Lower lobe of right lung (tissue), 2 donors: ENCODE measurements at regions not wholly inside any gene's neighbourhood (a gene's known extent, or its start where the extent isn't known, plus 50 kb on each side); places are given as distances from the start of the nearest gene placed in this dataset.

ENCODE experiments used
- ATAC-seq, 2 donors: fragments of 200-7000 bp; cut with Tn5 transposase; one replicate each; pipeline ENCODE4 v1.9.1; 2020 to 2022; ENCODE audit warnings: mild to moderate bottlenecking in 2 of 2, moderate library complexity in 2 of 2
- DNase-seq: peaks from one replicate; pipeline ENCODE4 v3.0.0-alpha.2; 2020
- H3K27ac ChIP-seq: fragments of 200-600 bp; one replicate; pipeline ENCODE4 v1.8.0; 2022
- H3K27me3 ChIP-seq: fragments of 200-600 bp; one replicate; pipeline ENCODE4 v1.8.0; 2022; ENCODE audit warnings: low read depth
- H3K36me3 ChIP-seq: fragments of 200-600 bp; one replicate; pipeline ENCODE4 v1.8.0; 2022; ENCODE audit warnings: mild to moderate bottlenecking
- H3K4me1 ChIP-seq: fragments of 200-600 bp; one replicate; pipeline ENCODE4 v1.8.0; 2022
- H3K4me3 ChIP-seq: fragments of 200-600 bp; one replicate; pipeline ENCODE4 v1.8.0; 2022; ENCODE audit warnings: mild to moderate bottlenecking
- H3K9me3 ChIP-seq: fragments of 200-600 bp; one replicate; pipeline ENCODE4 v1.8.0; 2022
- intact Hi-C: fragments of 100-400 bp; cut with DNase I; formaldehyde crosslinking; loops from one replicate; pipeline ENCODE4 v1.11.0; 2022
- TF ChIP-seq, protein P1 (sequence below): fragments of 200-600 bp; IDR thresholded peaks from one replicate; pipeline ENCODE4 v1.8.0; 2022; ENCODE audit warnings: antibody characterized with exemption, mild to moderate bottlenecking
- donor health status: DM: no; HTN: yes; CAD: no; lungs with severe emphysema.

DNA sequence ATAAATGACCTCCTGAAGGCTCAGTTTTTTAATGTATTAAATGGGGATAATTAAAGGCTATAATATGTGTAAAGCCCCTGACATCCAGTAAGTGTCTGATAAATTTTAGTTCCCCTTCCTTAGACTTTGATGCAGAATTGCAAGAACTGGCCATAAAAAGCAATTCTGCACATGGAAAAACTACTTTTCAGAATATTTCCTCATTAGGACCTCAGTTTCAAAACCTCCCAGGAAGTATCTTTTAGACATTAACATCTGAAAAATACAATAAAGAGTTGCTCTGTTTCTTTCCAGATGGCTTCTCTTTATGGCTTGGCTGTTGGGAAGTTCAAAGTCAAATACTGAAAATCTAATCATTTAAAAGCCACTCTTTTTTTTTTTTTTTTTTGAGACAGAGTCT, 106.3 kb upstream of the ZNF217 start:
- no peak for DNase-seq
- ATAC-seq = no peak

DNA sequence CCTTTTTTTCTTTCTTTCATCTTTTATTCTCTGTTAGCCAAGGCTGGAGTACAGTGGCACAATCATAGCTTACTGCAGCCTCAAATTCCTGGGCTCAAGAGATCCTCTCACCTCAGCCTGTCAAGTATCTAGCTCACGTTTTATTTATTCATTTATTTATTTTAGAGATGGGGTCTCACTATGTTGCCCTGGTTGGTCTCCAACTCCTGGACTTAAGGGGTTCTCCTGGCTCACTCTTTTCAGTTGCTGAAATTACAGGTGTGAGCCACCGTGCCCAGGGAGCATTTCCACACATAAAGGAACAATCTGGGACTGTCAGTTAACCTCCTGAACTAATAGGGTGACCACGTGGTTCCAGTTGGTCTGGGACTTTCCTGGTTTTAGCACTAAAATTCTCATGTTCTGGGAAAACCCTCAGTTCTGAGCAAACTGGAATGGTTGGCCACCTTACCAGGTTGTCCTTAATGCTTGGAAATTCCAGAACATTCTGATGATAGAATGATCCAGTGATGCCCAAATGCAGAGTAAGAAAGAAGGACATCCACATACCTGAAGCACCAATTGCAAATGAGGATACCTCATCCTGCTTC, 105.5 kb upstream of the ZNF217 start:
- H3K27me3 ChIP-seq = no peaks in the 10 kb centered on the region
- H3K36me3 ChIP-seq = no peaks in the 10 kb centered on the region
- intact Hi-C loops = no loop called here
- no peaks in the 10 kb centered on the region for H3K9me3 ChIP-seq
- ATAC-seq (no peak), DNase-seq (no peak)
- TF ChIP-seq, protein P1, sequence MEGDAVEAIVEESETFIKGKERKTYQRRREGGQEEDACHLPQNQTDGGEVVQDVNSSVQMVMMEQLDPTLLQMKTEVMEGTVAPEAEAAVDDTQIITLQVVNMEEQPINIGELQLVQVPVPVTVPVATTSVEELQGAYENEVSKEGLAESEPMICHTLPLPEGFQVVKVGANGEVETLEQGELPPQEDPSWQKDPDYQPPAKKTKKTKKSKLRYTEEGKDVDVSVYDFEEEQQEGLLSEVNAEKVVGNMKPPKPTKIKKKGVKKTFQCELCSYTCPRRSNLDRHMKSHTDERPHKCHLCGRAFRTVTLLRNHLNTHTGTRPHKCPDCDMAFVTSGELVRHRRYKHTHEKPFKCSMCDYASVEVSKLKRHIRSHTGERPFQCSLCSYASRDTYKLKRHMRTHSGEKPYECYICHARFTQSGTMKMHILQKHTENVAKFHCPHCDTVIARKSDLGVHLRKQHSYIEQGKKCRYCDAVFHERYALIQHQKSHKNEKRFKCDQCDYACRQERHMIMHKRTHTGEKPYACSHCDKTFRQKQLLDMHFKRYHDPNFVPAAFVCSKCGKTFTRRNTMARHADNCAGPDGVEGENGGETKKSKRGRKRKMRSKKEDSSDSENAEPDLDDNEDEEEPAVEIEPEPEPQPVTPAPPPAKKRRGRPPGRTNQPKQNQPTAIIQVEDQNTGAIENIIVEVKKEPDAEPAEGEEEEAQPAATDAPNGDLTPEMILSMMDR = no peak
- H3K4me1 ChIP-seq = no peaks in the 10 kb centered on the region
- no peak overlapping the region for H3K27ac ChIP-seq
- H3K4me3 ChIP-seq = no peak overlapping the region

More for the DNA sequence above, 106.3 kb upstream of the ZNF217 start:
- no peaks in the 10 kb centered on the region for H3K36me3 ChIP-seq
- no peak overlapping the region for H3K27ac ChIP-seq
- TF ChIP-seq, protein P1 = no peak
- H3K4me3 ChIP-seq = no peak overlapping the region
- no peaks in the 10 kb centered on the region for H3K9me3 ChIP-seq
- intact Hi-C loops = no loop called here
- no peaks in the 10 kb centered on the region for H3K4me1 ChIP-seq
- H3K27me3 ChIP-seq = no peaks in the 10 kb centered on the region

DNA sequence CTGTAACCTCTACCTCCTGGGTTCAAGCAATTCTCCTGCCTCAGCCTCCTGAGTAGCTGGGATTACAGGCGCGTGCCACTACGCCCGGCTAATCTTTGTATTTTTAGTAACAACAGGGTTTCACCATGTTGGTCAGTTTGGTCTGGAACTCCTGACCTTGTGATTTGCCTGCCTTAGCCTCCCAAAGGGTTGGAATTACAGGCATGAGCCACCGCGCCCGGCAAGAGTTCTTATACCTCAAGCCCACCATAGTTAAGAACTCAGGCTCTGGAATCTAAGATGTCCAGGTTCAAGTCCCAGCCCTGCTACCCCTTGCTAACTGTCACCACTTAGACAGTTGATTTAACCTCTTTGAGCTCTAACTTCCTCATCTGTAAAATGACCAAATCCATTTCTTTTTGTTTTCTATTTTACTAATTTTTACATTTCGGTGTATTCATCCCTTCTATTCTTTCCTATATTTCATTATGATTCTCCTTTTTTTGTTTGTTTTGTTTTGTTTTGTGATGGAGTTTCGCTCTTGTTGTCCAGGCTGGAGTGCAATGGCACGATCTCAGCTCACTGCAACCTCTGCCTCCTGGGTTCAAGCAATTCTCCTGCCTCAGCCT, 104.8 kb upstream of the ZNF217 start:
- H3K27me3 ChIP-seq = no peaks in the 10 kb centered on the region
- H3K36me3 ChIP-seq = no peaks in the 10 kb centered on the region
- intact Hi-C loops = no loop called here
- DNase-seq (no peak), ATAC-seq (no peak)
- no peak overlapping the region for H3K4me3 ChIP-seq
- no peaks in the 10 kb centered on the region for H3K9me3 ChIP-seq
- no peaks in the 10 kb centered on the region for H3K4me1 ChIP-seq
- H3K27ac ChIP-seq = no peak overlapping the region
- TF ChIP-seq, protein P1 = no peak

DNA sequence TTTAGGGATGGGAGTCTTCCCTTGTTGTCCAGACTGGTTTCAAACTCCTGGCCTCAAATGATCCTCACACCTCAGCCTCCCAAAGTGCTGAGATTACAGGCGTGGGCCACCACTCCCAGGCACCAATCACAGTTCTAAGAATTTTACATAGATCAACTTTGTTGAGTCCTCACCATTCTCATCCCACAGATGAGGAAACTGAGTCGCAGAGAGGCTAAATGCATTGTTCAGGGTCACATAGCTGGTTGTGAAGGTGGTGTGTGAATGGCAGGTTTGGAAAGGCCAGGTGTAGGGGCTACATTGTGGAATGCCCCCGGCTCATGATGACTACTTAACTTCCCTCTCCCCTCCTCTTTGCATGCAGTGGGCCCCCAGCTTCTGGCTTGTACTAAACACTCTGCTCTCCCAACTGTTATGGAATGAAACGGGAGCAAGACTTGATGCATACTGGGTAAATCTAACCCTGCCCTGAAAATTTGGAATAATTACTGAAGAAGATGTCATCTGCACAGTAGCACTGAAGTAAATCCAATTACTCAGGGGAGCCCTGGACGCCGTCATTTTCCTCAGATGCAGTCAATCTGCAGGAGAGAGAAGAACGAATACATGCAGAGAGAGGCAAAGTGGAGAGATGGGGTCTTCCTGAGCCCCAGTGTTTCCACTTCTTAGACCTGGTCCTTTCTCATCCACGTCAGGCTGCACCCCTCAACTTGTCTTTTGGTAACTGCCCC, 102.3 kb upstream of the ZNF217 start:
- Histone ChIP-seq H3K27ac (no peak overlapping the region), H3K4me1 (no peaks in the 10 kb centered on the region), H3K4me3 (no peak overlapping the region), H3K9me3 (no peaks in the 10 kb centered on the region), H3K27me3 (no peaks in the 10 kb centered on the region), H3K36me3 (no peaks in the 10 kb centered on the region)
- DNase-seq (no peak), ATAC-seq (no peak)
- TF ChIP-seq, protein P1 = no peak
- intact Hi-C loops = no loop called here

DNA sequence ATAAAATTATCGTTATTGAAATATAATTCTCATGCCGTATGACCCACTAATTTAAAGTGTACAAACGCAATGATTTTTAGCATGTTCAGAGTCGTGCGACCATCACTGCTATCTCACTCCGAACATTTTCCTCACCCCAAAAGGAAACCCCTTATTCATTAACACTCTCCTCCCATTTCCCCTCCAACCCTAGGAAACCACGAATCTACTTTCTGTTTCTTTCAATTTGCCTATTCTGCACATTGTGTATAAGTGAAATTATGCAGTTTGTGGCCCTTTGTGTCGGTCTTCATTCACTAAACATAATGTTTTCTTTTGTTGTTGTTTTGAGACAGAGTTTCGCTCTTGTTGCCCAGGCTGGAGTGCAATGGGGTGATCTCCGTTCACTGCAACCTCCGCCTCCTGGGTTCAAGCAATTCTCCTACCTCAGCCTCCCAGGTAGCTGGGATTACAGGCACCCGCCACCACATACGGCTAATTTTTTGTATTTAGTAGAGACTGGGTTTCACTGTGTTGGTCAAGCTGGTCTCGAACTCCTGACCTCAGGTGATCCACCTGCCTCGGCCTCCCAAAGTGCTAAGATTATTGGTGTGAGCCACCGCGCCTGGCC, 99.7 kb upstream of the ZNF217 start:
- no peak for DNase-seq
- no peaks in the 10 kb centered on the region for H3K27me3 ChIP-seq
- H3K27ac ChIP-seq = no peak overlapping the region
- intact Hi-C loops = no loop called here
- no peaks in the 10 kb centered on the region for H3K9me3 ChIP-seq
- TF ChIP-seq, protein P1 = no peak
- no peaks in the 10 kb centered on the region for H3K4me1 ChIP-seq
- ATAC-seq = no peak
- no peak overlapping the region for H3K4me3 ChIP-seq
- H3K36me3 ChIP-seq = no peaks in the 10 kb centered on the region
